GM12873 (cell line): ENCODE measurements at regions not wholly inside any gene's neighbourhood (a gene's known extent, or its start where the extent isn't known, plus 50 kb on each side); places are given as distances from the start of the nearest gene placed in this dataset.

ENCODE experiments used
- TF ChIP-seq, protein P1 (sequence below): IDR thresholded peaks from 2 replicates; pipeline ENCODE4 v1.5.1; 2012; ENCODE audit warnings: low read depth, mild to moderate bottlenecking, moderate library complexity, low read length, control low read depth; ENCODE audit not compliant: insufficient read depth; ENCODE audit errors: missing control alignments

- TF ChIP-seq, protein P1, sequence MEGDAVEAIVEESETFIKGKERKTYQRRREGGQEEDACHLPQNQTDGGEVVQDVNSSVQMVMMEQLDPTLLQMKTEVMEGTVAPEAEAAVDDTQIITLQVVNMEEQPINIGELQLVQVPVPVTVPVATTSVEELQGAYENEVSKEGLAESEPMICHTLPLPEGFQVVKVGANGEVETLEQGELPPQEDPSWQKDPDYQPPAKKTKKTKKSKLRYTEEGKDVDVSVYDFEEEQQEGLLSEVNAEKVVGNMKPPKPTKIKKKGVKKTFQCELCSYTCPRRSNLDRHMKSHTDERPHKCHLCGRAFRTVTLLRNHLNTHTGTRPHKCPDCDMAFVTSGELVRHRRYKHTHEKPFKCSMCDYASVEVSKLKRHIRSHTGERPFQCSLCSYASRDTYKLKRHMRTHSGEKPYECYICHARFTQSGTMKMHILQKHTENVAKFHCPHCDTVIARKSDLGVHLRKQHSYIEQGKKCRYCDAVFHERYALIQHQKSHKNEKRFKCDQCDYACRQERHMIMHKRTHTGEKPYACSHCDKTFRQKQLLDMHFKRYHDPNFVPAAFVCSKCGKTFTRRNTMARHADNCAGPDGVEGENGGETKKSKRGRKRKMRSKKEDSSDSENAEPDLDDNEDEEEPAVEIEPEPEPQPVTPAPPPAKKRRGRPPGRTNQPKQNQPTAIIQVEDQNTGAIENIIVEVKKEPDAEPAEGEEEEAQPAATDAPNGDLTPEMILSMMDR = no peak
These were observed 181.1 kb downstream of the URI1 start for GRCh38 chr19:30123119-30123518.

DNA sequence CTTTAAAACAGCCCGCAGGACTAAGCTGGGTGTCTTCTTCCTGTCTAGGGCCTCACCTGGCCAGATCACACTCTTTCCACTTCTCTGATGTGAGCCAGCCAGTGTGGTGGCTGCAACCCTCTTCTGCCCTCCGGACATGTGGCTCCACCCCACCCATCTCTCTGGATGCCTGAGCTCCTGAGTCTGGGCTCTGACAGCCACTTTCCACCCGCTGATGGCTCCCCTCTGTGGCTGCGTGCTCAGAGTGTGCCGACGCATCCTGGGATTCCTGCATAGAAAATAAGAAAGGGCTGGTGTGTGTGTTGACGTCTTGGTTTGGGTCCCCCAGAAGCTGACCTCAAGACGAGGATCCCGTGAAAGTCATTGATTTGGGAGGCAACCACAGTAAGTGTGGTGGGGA is 181.6 kb downstream of the URI1 start:
- TF ChIP-seq, protein P1 = no peak

DNA sequence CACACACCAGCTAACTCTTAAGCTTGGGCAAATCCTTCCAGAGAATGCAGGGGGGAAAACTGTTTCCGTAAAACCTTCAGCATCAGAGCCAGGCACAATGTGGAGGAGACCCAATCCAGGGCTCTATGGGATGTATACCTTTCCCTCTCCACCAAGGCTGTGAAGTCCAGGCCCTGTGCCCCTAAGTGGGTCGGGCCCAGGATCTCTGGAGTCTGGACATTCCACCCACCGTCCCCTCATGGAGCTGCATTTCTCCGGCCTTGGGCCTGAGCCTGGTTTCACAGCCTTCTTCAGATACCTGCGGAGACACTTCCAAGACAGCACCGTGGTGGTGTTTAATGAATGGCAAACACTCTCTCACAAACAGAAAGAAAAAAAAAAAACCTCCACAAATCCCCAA is 186.2 kb downstream of the URI1 start:
- TF ChIP-seq, protein P1 = no peak

- TF ChIP-seq, protein P1 = no peak
These were observed 188.5 kb downstream of the URI1 start for GRCh38 chr19:30130356-30131122.

DNA sequence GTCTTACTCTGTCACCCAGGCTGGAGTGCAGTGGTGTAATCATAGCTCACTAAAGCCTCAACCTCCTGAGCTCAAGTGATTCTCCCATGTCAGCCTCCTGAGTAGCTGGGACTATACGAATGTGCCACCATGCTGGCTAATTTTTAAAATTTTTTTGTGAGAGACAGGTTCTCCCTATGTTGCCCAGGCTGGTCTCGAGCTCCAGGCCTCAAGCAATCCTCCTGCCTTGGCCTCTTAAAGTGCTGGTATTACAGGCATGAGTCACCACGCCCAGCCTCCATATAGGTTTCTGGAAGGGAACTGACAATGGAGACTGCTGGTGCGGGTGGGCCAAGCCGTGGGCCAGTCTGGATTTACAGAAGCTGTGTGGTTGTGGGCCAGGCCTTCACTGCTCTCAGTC is 189.2 kb downstream of the URI1 start:
- TF ChIP-seq, protein P1 = no peak

GRCh38 chr19:30131722-30132291 is 189.8 kb downstream of the URI1 start:
- TF ChIP-seq, protein P1 = no peak

DNA sequence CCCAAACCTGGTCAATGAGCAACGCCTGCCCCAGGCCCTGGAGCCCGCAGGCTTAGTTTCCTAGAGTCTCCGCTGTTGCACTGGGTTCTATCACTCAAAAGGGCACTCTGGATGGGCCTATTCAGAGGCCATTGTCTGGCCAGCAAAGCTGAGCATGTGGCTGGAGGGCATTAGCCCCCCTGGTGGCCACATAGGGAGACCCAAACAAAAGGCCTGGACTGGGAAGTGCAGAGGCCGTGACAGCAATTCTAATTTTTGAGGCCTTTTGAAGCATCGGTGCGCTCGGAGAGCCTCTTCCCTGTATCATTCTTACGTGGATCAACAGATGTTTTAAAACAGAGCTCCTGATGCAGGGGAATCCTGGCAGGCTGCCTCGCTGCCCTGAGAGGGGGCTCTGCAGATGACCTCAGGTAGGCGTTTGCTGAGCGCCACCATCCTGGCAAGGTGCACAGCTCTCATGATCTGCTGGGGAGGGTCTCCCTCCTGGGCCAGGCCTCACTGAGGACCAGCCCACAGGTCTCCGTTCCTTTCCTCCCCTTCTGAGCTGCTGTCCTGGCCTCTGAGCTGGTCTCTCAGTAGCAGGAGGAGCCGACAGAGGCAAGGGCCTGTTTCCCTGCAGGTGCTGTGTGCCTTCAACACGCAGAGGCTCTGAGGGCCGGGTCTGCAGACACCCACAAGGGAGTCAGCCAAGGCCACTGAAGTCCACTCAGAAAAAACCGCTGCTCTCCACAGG is 190.5 kb downstream of the URI1 start:
- TF ChIP-seq, protein P1 = peak; percentile 4
